Erythroblast (primary cell): ENCODE measurements at regions not wholly inside any gene's neighbourhood (a gene's known extent, or its start where the extent isn't known, plus 50 kb on each side); places are given as distances from the start of the nearest gene placed in this dataset.

Source experiments
- GATA1 ChIP-seq: IDR thresholded peaks from 2 replicates; pipeline ENCODE4 v1.6.1; 2011; ENCODE audit warnings: low read depth, mild to moderate bottlenecking, control low read depth, low read length, moderate library complexity
- POLR2A ChIP-seq: IDR thresholded peaks from 2 replicates; pipeline ENCODE4 v1.6.1; 2011; ENCODE audit warnings: mild to moderate bottlenecking, low read length

DNA sequence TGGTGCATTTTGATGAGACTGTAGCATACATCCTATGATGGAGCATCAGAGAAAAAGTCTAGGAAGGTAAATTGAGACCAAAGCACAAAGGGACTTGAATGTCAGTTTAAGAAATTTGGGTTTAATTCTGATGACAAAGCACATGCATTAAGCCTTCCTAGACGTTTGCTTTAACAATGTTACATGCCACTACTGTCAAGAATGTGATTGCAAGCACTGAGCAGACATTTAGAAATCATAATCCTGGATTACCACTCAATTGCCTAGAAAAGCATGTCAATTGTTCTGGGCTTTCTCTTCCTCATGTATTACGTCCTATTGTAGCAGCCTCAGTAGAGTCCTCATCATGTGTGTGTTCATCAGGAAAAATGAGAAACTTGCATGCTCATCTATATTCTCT lies 117.1 kb downstream of the ZNF281 start:
- TF ChIP-seq POLR2A (no peak), GATA1 (no peak)
